Thyroid gland (tissue), 4 donors: ENCODE measurements at regions not wholly inside any gene's neighbourhood (a gene's known extent, or its start where the extent isn't known, plus 50 kb on each side); places are given as distances from the start of the nearest gene placed in this dataset.

Experiments
- DNase-seq, 2 donors: peaks; one replicate each; pipeline ENCODE4 v3.0.0-alpha.2; 2019
- H3K27ac ChIP-seq, 3 donors: fragments of 200-600 bp; sonication (generic); 1 replicate in 2 of 3; 2 replicates in 1 of 3; pipeline ENCODE4 v1.5.1; 2016 to 2019; ENCODE audit warnings: mild to moderate bottlenecking in 1 of 3, moderate library complexity in 1 of 3
- H3K27me3 ChIP-seq: fragments of 200-600 bp; sonication (generic); one replicate; pipeline ENCODE4 v1.5.1; 2019
- H3K36me3 ChIP-seq, 2 donors: fragments of 200-600 bp; sonication (generic); one replicate each; pipeline ENCODE4 v1.5.1; 2016 to 2019
- H3K4me1 ChIP-seq, 2 donors: fragments of 200-600 bp; sonication (generic); one replicate each; pipeline ENCODE4 v1.5.1; 2017 to 2019
- H3K4me3 ChIP-seq, 3 donors: fragments of 200-600 bp; sonication (generic); replicated peaks in 1 of 3; 1 replicate in 2 of 3; 2 replicates in 1 of 3; pipeline ENCODE4 v1.5.1; 2016; ENCODE audit warnings: mild to moderate bottlenecking in 1 of 3
- H3K9me3 ChIP-seq: fragments of 200-600 bp; sonication (generic); one replicate; pipeline ENCODE4 v1.5.1; 2017
- POLR2A ChIP-seq, 2 donors: fragments of 450-650 bp; IDR thresholded peaks; one replicate each; pipeline ENCODE4 v1.6.1; 2017; ENCODE audit warnings: antibody characterized with exemption in 2 of 2, mild to moderate bottlenecking in 2 of 2, moderate library complexity in 1 of 2
- WGBS, 2 donors: methylation state at CpG; one replicate each; pipeline ENCODE4 v1.1.5; 2017; 5-methylcytosine and 5-hydroxymethylcytosine counted together
- intact Hi-C: fragments of 100-400 bp; cut with DNase I; formaldehyde crosslinking; loops from one replicate; pipeline ENCODE4 v1.15.1; 2023
- TF ChIP-seq, protein P1 (sequence below), 6 experiments: fragments of 200-600 bp in 3 of 6; fragments of 450-650 bp in 3 of 6; sonication (generic) in 3 of 6; IDR thresholded peaks; one replicate each; pipeline ENCODE4 v1.5.1; 2016 to 2019; ENCODE audit warnings: antibody characterized with exemption in 6 of 6, mild to moderate bottlenecking in 2 of 6, inconsistent platforms in 1 of 6, moderate library complexity in 1 of 6

DNA sequence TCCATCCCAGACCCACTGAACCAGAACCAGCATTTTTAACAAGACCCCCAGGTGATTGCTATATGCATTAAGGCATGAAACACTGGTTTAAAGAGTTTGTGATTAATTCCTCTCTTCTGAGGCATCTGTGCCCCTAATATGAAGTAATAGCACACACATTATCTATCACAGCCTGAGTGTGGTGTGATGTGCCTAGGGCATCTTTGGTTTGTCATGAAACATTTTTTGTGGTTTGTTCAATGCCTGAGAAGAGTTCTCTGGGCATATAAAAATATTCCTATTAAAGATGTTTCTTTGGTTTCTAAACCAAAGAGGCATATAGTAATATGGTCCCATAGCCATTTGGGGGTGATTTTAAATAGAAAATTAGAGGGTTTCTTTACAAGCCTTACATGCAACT lies 221.7 kb upstream of the SPOPL start:
- Histone ChIP-seq H3K36me3 (no peaks in the 10 kb centered on the region), H3K9me3 (no peaks in the 10 kb centered on the region), H3K4me3 (no peak overlapping the region), H3K4me1 (no peaks in the 10 kb centered on the region), H3K27ac (no peak overlapping the region), H3K27me3 (no peaks in the 10 kb centered on the region)
- no peak for TF ChIP-seq POLR2A (IDR thresholded peaks at IDR 0.05)
- TF ChIP-seq, protein P1, sequence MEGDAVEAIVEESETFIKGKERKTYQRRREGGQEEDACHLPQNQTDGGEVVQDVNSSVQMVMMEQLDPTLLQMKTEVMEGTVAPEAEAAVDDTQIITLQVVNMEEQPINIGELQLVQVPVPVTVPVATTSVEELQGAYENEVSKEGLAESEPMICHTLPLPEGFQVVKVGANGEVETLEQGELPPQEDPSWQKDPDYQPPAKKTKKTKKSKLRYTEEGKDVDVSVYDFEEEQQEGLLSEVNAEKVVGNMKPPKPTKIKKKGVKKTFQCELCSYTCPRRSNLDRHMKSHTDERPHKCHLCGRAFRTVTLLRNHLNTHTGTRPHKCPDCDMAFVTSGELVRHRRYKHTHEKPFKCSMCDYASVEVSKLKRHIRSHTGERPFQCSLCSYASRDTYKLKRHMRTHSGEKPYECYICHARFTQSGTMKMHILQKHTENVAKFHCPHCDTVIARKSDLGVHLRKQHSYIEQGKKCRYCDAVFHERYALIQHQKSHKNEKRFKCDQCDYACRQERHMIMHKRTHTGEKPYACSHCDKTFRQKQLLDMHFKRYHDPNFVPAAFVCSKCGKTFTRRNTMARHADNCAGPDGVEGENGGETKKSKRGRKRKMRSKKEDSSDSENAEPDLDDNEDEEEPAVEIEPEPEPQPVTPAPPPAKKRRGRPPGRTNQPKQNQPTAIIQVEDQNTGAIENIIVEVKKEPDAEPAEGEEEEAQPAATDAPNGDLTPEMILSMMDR (IDR thresholded peaks at IDR 0.05) = no peak
- DNase-seq = no peak
- intact Hi-C loops = no loop called here

DNA sequence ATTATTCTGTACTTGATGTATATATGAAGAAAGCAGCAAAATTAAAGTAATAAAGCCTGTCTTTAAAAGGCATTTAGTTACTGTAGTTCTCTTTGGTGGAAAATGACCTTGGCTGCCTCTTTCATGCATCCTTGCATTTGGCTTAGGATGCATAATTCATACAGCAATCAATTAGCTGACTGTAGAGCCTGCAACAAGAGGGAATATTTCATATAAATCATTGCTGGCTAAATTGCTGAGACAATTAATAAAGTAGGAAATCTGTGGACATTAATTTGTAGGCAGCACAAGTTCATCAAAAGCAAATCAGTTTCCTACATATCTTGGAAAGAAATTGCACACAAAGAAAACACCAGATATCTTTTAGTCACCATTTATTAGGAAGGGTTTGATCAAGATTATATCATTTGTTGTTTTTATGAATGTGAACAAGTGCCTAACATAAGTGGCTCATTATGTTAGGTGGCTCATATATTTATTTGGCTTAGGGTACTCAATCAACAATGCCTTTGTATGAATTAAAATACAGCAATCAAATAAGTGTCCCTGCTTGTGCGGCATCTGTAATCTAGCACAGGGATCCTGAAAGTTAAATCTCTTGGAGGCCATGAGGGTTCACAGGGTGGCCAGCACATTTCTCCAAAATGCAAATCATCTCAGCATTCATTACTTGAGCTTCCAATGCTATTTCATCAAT lies 220.4 kb upstream of the SPOPL start:
- no peaks in the 10 kb centered on the region for H3K27me3 ChIP-seq
- no peak overlapping the region for H3K4me3 ChIP-seq
- H3K36me3 ChIP-seq = no peaks in the 10 kb centered on the region
- intact Hi-C loops = no loop called here
- H3K4me1 ChIP-seq = no peaks in the 10 kb centered on the region
- no peaks in the 10 kb centered on the region for H3K9me3 ChIP-seq
- WGBS, 2 donors = 97 to 100% methylated on average over 1 of the region's 1 CpG
- no peak overlapping the region for H3K27ac ChIP-seq
- no peak for DNase-seq
- TF ChIP-seq, protein P1 (IDR thresholded peaks at IDR 0.05) = no peak
- no peak for TF ChIP-seq POLR2A (IDR thresholded peaks at IDR 0.05)

DNA sequence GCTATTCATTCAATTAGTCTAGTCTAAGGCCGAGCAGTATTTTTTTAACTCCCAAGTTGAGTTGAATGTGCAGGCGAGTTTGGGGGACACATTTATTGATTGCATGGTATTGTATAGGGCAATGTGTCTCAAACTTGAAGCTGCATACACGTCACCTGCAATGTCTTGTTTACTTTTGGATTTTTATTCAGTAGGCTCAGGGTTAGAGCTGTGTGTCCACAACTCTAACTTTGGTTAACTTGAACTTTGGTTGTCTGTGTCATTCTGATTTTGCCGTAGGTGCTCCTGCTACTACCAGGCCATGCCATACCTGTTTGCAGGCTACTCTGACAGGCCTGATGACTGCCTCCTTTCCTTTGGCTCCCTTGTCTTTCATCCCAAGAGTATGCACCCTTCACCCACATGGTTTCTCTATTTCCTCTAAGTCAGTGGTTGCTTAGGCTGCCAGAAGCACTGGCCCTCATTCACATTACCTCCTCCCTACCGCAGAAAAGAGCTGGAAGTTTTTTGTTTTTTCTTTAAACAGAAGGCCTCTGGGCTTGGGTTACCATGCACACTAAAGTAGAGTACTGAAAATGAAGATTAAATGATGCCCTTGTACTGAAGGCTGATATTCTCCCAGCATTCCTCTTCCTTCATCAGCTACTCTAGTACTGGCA lies 219.4 kb upstream of the SPOPL start:
- Histone ChIP-seq H3K4me1 (no peaks in the 10 kb centered on the region), H3K27me3 (no peaks in the 10 kb centered on the region), H3K4me3 (no peak overlapping the region), H3K9me3 (no peaks in the 10 kb centered on the region), H3K27ac (no peak overlapping the region), H3K36me3 (no peaks in the 10 kb centered on the region)
- TF ChIP-seq, protein P1 (IDR thresholded peaks at IDR 0.05) = no peak
- TF ChIP-seq POLR2A (IDR thresholded peaks at IDR 0.05) = no peak
- intact Hi-C loops = no loop called here
- no peak for DNase-seq
- WGBS, 2 donors = 91 to 95% methylated on average over 5 of the region's 5 CpGs

DNA sequence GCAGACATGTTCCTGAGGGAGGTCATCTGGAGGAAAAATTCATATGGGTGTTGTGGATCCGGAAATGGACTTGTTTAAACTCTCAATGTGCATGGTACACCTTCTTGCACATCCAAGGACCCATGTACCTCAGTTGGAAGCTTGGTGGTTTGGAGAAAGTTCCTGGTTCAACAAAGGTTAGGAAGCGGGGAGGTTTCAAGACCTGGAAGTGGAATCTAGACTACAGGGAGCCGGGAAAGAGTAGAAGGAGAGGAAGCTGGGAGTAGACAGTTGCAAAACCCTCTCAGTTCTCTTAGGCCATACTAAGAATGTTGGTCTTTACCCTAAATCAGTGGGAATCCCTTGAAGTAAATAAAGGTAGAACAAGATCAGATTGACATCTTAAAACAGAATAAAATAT lies 209.8 kb upstream of the SPOPL start:
- no peak overlapping the region for H3K4me3 ChIP-seq
- DNase-seq = no peak
- H3K4me1 ChIP-seq = peaks cover 0 to 5% of the 10 kb centered on the region in 2 donors
- no peaks in the 10 kb centered on the region for H3K36me3 ChIP-seq
- no peaks in the 10 kb centered on the region for H3K27me3 ChIP-seq
- no peaks in the 10 kb centered on the region for H3K9me3 ChIP-seq
- 92 to 93% methylated on average over 3 of the region's 3 CpGs for WGBS, 2 donors
- intact Hi-C loops = no loop called here
- no peak for TF ChIP-seq POLR2A (IDR thresholded peaks at IDR 0.05)
- TF ChIP-seq, protein P1 (IDR thresholded peaks at IDR 0.05) = no peak
- no peak overlapping the region for H3K27ac ChIP-seq

DNA sequence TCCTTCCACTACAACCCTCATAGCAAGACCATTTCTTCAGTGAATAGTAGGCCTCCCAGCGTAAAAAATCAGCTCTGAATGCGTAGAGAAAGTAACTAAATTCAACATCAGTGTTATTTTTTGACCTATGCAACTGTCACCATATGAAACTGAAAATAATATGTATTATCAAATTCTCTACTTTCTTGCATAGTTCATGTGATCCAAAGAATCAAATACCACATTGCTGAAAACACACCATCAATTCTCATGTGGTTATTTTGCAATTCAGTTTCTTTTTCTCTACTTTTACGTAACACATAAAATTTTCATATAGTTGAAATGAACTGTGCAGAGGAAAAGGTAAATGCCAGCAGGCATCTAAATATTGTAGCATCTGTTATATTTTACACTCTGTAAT lies 208.5 kb upstream of the SPOPL start:
- Histone ChIP-seq H3K27ac (no peak overlapping the region), H3K9me3 (no peaks in the 10 kb centered on the region), H3K27me3 (no peaks in the 10 kb centered on the region), H3K4me3 (no peak overlapping the region), H3K36me3 (no peaks in the 10 kb centered on the region), H3K4me1 (peaks cover 0 to 5% of the 10 kb centered on the region in 2 donors)
- no peak for TF ChIP-seq POLR2A (IDR thresholded peaks at IDR 0.05)
- DNase-seq = no peak
- 92 to 97% methylated on average over 3 of the region's 3 CpGs for WGBS, 2 donors
- intact Hi-C loops = no loop called here
